ENCODE measurements at regions not wholly inside any gene's neighbourhood (a gene's known extent, or its start where the extent isn't known, plus 50 kb on each side); places are given as distances from the start of the nearest gene placed in this dataset.

- TF ChIP-seq ZNF157 (tag by site-specific recombination; IDR thresholded peaks at IDR 0.05) (no peak), CTCF (tag by site-specific recombination; IDR thresholded peaks at IDR 0.05) (no peak), ZNF2 (tag by site-specific recombination; IDR thresholded peaks at IDR 0.05) (no peak), ZBTB49 (tag by site-specific recombination; IDR thresholded peaks at IDR 0.05; ENCODE audit: low read depth) (no peak), MZF1 (tag by site-specific recombination; IDR thresholded peaks at IDR 0.05; ENCODE audit: borderline replicate concordance) (no peak), ZNF10 (tag by site-specific recombination; IDR thresholded peaks at IDR 0.05) (no peak), ZNF394 (tag by site-specific recombination; IDR thresholded peaks at IDR 0.05; ENCODE audit: borderline replicate concordance) (no peak), ZNF561 (tag by site-specific recombination; IDR thresholded peaks at IDR 0.05; ENCODE audit: borderline replicate concordance) (no peak), ZNF530 (tag by site-specific recombination; IDR thresholded peaks at IDR 0.05; ENCODE audit: low read depth) (no peak), ZNF843 (tag by site-specific recombination; IDR thresholded peaks at IDR 0.05) (no peak)
Measured at GRCh38 chr2:198749364-198749763, 708.4 kb downstream of the SATB2 start.
